ENCODE measurements at regions not wholly inside any gene's neighbourhood (a gene's known extent, or its start where the extent isn't known, plus 50 kb on each side); places are given as distances from the start of the nearest gene placed in this dataset.

GRCh38 chr13:111398715-111399299 is 78.4 kb downstream of the TEX29 start:
- Histone ChIP-seq H3K9me2 (ENCODE audit: insufficient read depth) (no peaks in the 10 kb centered on the region), H3F3A (replicated peaks; ENCODE audit: low read depth) (no peaks in the 10 kb centered on the region), H3K27ac (ENCODE audit: low read depth) (no peak overlapping the region), H3K4me1 (ENCODE audit: insufficient read depth) (no peaks in the 10 kb centered on the region), H3K79me2 (replicated peaks; ENCODE audit: insufficient read depth) (no peaks in the 10 kb centered on the region), H2AFZ (no peak overlapping the region), H3K4me2 (no peak overlapping the region), H3K4me3 (no peak overlapping the region), H4K20me1 (replicated peaks; ENCODE audit: insufficient read depth) (no peaks in the 10 kb centered on the region), H3K27me3 (ENCODE audit: insufficient read depth) (no peaks in the 10 kb centered on the region), H3K36me3 (ENCODE audit: insufficient read depth) (no peaks in the 10 kb centered on the region)
- DNase-seq (ENCODE audit: low spot score) (no peak), ATAC-seq (no peak)
- peaks cover 14% of the 10 kb centered on the region for H3K27me3 Mint-ChIP-seq (ENCODE audit: insufficient read depth, low read depth, poor library complexity)
- H3K9me3 Mint-ChIP-seq: peaks cover 9% of the 10 kb centered on the region; the same call in 2 of the 3 replicates
- TF ChIP-seq ZNF462 (CRISPR knock-in tag; IDR thresholded peaks at IDR 0.05) (no peak), CREB1 (CRISPR knock-in tag; IDR thresholded peaks at IDR 0.05; ENCODE audit: low read depth) (no peak), ZNF331 (CRISPR knock-in tag; IDR thresholded peaks at IDR 0.05; ENCODE audit: low read depth) (no peak), JUNB (IDR thresholded peaks at IDR 0.05; ENCODE audit: unreplicated experiment) (no peak), EZH2phosphoT487 (IDR thresholded peaks at IDR 0.05; ENCODE audit: unreplicated experiment) (no peak), ETS1 (IDR thresholded peaks at IDR 0.05) (no peak), NANOG (IDR thresholded peaks at IDR 0.05; ENCODE audit: borderline replicate concordance) (no peak), EZH2 (IDR thresholded peaks at IDR 0.05; ENCODE audit: low read depth, unreplicated experiment) (no peak), STAT1 (IDR thresholded peaks at IDR 0.05; ENCODE audit: unreplicated experiment) (no peak), POLR2AphosphoS5 (IDR thresholded peaks at IDR 0.05; ENCODE audit: low read depth) (no peak)
- TF ChIP-seq, protein P1, sequence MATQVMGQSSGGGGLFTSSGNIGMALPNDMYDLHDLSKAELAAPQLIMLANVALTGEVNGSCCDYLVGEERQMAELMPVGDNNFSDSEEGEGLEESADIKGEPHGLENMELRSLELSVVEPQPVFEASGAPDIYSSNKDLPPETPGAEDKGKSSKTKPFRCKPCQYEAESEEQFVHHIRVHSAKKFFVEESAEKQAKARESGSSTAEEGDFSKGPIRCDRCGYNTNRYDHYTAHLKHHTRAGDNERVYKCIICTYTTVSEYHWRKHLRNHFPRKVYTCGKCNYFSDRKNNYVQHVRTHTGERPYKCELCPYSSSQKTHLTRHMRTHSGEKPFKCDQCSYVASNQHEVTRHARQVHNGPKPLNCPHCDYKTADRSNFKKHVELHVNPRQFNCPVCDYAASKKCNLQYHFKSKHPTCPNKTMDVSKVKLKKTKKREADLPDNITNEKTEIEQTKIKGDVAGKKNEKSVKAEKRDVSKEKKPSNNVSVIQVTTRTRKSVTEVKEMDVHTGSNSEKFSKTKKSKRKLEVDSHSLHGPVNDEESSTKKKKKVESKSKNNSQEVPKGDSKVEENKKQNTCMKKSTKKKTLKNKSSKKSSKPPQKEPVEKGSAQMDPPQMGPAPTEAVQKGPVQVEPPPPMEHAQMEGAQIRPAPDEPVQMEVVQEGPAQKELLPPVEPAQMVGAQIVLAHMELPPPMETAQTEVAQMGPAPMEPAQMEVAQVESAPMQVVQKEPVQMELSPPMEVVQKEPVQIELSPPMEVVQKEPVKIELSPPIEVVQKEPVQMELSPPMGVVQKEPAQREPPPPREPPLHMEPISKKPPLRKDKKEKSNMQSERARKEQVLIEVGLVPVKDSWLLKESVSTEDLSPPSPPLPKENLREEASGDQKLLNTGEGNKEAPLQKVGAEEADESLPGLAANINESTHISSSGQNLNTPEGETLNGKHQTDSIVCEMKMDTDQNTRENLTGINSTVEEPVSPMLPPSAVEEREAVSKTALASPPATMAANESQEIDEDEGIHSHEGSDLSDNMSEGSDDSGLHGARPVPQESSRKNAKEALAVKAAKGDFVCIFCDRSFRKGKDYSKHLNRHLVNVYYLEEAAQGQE (IDR thresholded peaks at IDR 0.05; ENCODE audit: unreplicated experiment): no peak
- TF ChIP-seq, protein P2, sequence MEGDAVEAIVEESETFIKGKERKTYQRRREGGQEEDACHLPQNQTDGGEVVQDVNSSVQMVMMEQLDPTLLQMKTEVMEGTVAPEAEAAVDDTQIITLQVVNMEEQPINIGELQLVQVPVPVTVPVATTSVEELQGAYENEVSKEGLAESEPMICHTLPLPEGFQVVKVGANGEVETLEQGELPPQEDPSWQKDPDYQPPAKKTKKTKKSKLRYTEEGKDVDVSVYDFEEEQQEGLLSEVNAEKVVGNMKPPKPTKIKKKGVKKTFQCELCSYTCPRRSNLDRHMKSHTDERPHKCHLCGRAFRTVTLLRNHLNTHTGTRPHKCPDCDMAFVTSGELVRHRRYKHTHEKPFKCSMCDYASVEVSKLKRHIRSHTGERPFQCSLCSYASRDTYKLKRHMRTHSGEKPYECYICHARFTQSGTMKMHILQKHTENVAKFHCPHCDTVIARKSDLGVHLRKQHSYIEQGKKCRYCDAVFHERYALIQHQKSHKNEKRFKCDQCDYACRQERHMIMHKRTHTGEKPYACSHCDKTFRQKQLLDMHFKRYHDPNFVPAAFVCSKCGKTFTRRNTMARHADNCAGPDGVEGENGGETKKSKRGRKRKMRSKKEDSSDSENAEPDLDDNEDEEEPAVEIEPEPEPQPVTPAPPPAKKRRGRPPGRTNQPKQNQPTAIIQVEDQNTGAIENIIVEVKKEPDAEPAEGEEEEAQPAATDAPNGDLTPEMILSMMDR (conservative IDR thresholded peaks at IDR 0.05; ENCODE audit: low read depth in 2 of 2): no peak
- H3K27ac Mint-ChIP-seq: no peak overlapping the region
- no peak overlapping the region for H3K4me3 Mint-ChIP-seq
- no peaks in the 10 kb centered on the region for H3K4me1 Mint-ChIP-seq
- H3K36me3 Mint-ChIP-seq (ENCODE audit: low read depth): no peaks in the 10 kb centered on the region; the same call in 2 of the 3 replicates

All from GM23338 (cell line).